KMS-11 (cell line): ENCODE measurements at regions not wholly inside any gene's neighbourhood (a gene's known extent, or its start where the extent isn't known, plus 50 kb on each side); places are given as distances from the start of the nearest gene placed in this dataset.

ENCODE experiments used
- H2AFZ ChIP-seq: fragments of 200-600 bp; sonication (generic); 2 replicates; pipeline ENCODE4 v1.6.1; 2016; ENCODE audit warnings: antibody characterized with exemption, mixed run types, low read depth
- H3K27ac ChIP-seq: fragments of 200-600 bp; sonication (generic); 2 replicates; pipeline ENCODE4 v1.6.1; 2016; ENCODE audit warnings: mild to moderate bottlenecking, mixed run types
- H3K27me3 ChIP-seq: fragments of 200-600 bp; sonication (generic); 2 replicates; pipeline ENCODE4 v1.6.1; 2017; ENCODE audit warnings: mild to moderate bottlenecking, low read depth, mixed run types, moderate library complexity; ENCODE audit not compliant: insufficient read depth
- H3K36me3 ChIP-seq: fragments of 200-600 bp; sonication (generic); 2 replicates; pipeline ENCODE4 v1.6.1; 2017; ENCODE audit warnings: mild to moderate bottlenecking, mixed run types; ENCODE audit not compliant: insufficient read depth
- H3K4me1 ChIP-seq: fragments of 200-600 bp; sonication (generic); 2 replicates; pipeline ENCODE4 v1.6.1; 2016; ENCODE audit warnings: mild to moderate bottlenecking, low read depth, mixed run types; ENCODE audit not compliant: poor library complexity, severe bottlenecking
- H3K4me2 ChIP-seq: fragments of 200-600 bp; sonication (generic); 2 replicates; pipeline ENCODE4 v1.7.0; 2016; ENCODE audit warnings: mild to moderate bottlenecking, mixed run types
- H3K4me3 ChIP-seq: fragments of 200-600 bp; sonication (generic); IDR thresholded peaks from 2 replicates; pipeline ENCODE4 v1.6.1; 2017; ENCODE audit warnings: low read depth, low read length, mixed read lengths; ENCODE audit not compliant: insufficient read depth
- H3K79me2 ChIP-seq: fragments of 200-600 bp; sonication (generic); 2 replicates; pipeline ENCODE4 v1.6.1; 2016; ENCODE audit warnings: low read depth, mixed run types; ENCODE audit not compliant: insufficient read depth
- H3K9ac ChIP-seq: fragments of 200-600 bp; sonication (generic); 2 replicates; pipeline ENCODE4 v1.6.1; 2016; ENCODE audit warnings: mild to moderate bottlenecking, mixed run types
- H4K20me1 ChIP-seq: fragments of 200-600 bp; sonication (generic); 2 replicates; pipeline ENCODE4 v1.6.1; 2016; ENCODE audit warnings: mild to moderate bottlenecking, mixed run types; ENCODE audit not compliant: insufficient read depth
- CTCF ChIP-seq: fragments of 200-600 bp; sonication (generic); conservative IDR thresholded peaks from 2 replicates; pipeline ENCODE4 v1.6.1; 2017; ENCODE audit warnings: low read depth, mild to moderate bottlenecking, antibody characterized with exemption, low read length, moderate library complexity, mixed read lengths

DNA sequence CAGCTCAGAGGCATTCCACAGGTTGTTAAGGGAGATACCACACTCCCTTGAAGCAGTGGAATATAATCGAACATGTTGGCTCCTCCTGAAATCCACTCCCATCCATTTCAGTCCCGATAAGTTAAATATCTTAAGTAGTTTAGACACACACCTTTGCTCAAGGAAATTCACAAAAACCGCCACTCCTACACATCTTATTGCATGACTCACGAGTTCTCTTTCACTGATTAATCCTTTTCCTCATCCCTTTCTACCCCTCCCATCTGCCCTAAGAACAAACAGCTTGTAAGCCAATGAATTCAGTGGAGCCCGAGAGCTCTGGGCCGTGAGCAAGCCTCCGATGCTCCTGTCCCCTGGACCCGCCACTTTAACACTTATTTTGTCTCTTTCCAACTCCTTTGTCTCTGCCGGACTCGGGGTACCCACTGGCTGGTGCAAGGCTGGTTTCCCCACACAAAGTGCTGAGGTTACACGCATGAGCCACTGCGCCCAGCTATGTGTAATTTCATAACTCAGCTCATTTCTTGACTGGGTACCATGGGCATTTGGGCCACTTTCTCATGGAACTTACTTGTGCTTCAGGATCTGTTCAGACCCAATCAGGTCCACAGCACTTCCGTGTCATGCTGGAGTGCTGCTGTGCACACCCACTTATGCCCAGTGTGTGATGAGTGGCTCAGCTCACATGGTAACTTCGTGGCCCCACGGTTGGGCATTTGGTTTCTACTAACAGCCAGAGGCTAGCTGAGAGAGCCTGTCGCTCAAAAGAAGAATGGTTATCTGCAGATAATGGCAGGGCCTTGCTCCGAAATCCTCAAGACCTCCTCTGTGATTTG, 171.8 kb upstream of the ALG10B start:
- Histone ChIP-seq H3K79me2 (no peaks in the 10 kb centered on the region), H3K36me3 (no peaks in the 10 kb centered on the region), H3K4me1 (no peaks in the 10 kb centered on the region), H3K9ac (no peak overlapping the region), H4K20me1 (no peaks in the 10 kb centered on the region), H3K27ac (no peak overlapping the region), H3K4me3 (no peak overlapping the region), H3K27me3 (no peaks in the 10 kb centered on the region), H3K4me2 (no peak overlapping the region), H2AFZ (no peak overlapping the region)
- no peak for TF ChIP-seq CTCF

GRCh38 chr12:38149395-38150073, 167.0 kb upstream of the ALG10B start:
- Histone ChIP-seq H3K36me3 (no peaks in the 10 kb centered on the region), H3K4me3 (no peak overlapping the region), H3K9ac (no peak overlapping the region), H4K20me1 (no peaks in the 10 kb centered on the region), H3K4me1 (no peaks in the 10 kb centered on the region), H3K79me2 (no peaks in the 10 kb centered on the region), H3K27me3 (no peaks in the 10 kb centered on the region), H3K4me2 (no peak overlapping the region), H3K27ac (no peak overlapping the region), H2AFZ (no peak overlapping the region)
- TF ChIP-seq CTCF = no peak

DNA sequence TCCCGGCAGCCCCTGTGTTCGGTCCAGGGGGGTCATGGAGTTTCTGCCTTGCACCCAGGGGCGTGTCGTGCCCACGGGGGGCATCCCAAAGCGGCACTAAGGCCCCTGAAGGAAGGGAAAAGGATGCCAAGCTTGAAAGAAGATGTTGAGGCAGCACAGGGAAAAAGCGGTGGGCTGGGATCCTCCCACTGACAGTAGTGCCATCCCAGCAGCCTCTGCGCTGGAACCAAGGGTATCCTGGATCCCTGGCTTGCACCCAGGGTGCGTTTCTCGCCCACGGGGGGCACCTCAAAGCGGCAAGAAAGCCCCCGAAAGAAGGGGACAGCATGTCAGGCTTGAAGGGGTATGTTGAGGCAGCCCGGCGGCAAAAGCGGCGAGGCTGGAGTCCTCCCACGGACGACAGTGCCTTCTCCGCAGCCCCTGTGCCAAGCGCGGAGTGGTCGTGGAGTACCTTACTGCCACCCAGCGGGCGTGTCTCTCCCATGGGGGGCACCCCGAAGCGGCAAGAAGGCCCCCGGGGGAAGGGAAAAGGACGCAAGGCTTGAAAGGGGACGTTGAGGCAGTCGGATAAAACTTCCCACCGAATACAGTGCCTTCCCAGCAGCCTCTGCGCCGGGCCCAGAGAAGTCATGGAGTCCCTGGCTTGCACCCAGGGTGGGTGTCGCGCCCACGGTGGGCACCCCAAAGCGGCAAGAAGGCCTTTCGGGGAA, 164.4 kb upstream of the ALG10B start:
- no peak overlapping the region for H3K4me3 ChIP-seq
- no peak overlapping the region for H3K9ac ChIP-seq
- H3K27me3 ChIP-seq = no peaks in the 10 kb centered on the region
- no peak overlapping the region for H2AFZ ChIP-seq
- H3K79me2 ChIP-seq = no peaks in the 10 kb centered on the region
- H3K4me2 ChIP-seq = no peak overlapping the region
- no peaks in the 10 kb centered on the region for H4K20me1 ChIP-seq
- no peaks in the 10 kb centered on the region for H3K4me1 ChIP-seq
- H3K36me3 ChIP-seq = no peaks in the 10 kb centered on the region
- H3K27ac ChIP-seq = no peak overlapping the region
- TF ChIP-seq CTCF = no peak

DNA sequence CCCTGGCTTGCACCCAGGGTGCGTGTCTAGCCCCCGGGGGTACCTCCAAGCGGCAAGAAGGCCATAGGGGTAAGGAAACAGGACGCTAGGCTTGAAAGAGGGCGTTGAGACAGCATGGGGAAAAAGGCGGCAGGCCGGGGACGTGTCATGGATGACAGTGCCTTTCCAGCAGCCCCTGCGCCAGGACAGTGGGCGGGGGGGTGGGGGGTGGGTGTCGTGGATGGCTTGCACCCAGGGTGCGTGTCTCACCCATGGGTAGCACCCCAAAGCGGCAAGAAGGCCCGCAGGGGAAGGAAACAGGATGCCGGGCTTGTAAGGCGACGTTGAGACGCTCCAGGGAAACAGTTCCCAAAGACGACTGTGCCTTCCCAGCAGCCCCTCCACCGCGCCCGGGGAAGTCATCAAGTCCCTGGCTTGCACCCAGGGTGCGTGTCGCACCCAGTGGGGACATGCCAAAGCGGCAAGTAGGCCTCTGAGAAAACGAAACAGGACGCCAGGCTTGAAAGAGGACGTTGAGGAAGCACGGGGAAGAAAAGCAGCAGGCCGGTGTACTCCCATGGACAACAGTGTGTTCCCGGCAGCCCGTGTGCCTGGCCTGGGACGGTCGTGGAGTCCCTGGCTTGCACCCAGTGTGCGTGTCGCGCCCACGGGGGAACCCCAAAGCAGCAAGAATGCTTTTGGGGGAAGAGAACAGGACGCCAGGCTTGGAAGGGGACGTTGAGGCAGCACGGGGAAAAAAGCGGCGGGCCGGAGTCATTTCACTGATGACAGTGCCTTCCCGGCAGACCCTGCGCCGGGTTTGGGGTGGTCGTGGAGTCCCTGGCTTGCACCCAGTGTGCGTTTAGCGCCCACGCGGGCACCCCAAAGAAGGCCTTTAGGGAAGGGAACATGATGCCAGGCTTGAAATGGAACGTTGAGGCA, 163.5 kb upstream of the ALG10B start:
- no peak overlapping the region for H3K27ac ChIP-seq
- no peak overlapping the region for H3K4me3 ChIP-seq
- H3K9ac ChIP-seq = no peak overlapping the region
- H3K4me2 ChIP-seq = no peak overlapping the region
- no peaks in the 10 kb centered on the region for H3K36me3 ChIP-seq
- H3K4me1 ChIP-seq = no peaks in the 10 kb centered on the region
- TF ChIP-seq CTCF = no peak
- H4K20me1 ChIP-seq = no peaks in the 10 kb centered on the region
- H2AFZ ChIP-seq = no peak overlapping the region; the same call in 1 of the 2 replicates
- no peaks in the 10 kb centered on the region for H3K79me2 ChIP-seq
- H3K27me3 ChIP-seq = no peaks in the 10 kb centered on the region
